GM12878 (cell line): ENCODE measurements at regions not wholly inside any gene's neighbourhood (a gene's known extent, or its start where the extent isn't known, plus 50 kb on each side); places are given as distances from the start of the nearest gene placed in this dataset.

ENCODE experiments used
- CREM ChIP-seq: IDR thresholded peaks from 2 replicates; pipeline ENCODE4 v1.6.1; 2014; ENCODE audit warnings: antibody characterized with exemption, low read depth
- DPF2 ChIP-seq: fragments of 450-650 bp; IDR thresholded peaks from 2 replicates; pipeline ENCODE4 v1.6.1; 2017; ENCODE audit warnings: mild to moderate bottlenecking
- EZH2 ChIP-seq: IDR thresholded peaks from 2 replicates; pipeline ENCODE4 v1.6.1; 2012; ENCODE audit warnings: low read depth, mild to moderate bottlenecking, control low read depth, inconsistent platforms, low read length, borderline replicate concordance; ENCODE audit not compliant: control insufficient read depth
- GATAD2B ChIP-seq: fragments of 450-650 bp; conservative IDR thresholded peaks from 2 replicates; pipeline ENCODE4 v1.6.1; 2017; ENCODE audit warnings: low read depth, mild to moderate bottlenecking, moderate library complexity
- PAX8 ChIP-seq: fragments of 450-650 bp; IDR thresholded peaks from 2 replicates; pipeline ENCODE4 v1.6.1; 2017; ENCODE audit warnings: mild to moderate bottlenecking, moderate library complexity
- POU2F2 ChIP-seq: IDR thresholded peaks from 3 replicates; pipeline ENCODE4 v1.6.1; 2011; ENCODE audit warnings: low read depth, mild to moderate bottlenecking, low read length, borderline replicate concordance
- RAD21 ChIP-seq: IDR thresholded peaks from 2 replicates; pipeline ENCODE4 v1.6.1; 2011; ENCODE audit warnings: mild to moderate bottlenecking, low read depth, low read length, moderate library complexity; ENCODE audit not compliant: insufficient read depth
- SRF ChIP-seq, 2 experiments: IDR thresholded peaks; 2 replicates each; pipeline ENCODE4 v1.6.1; 2011; ENCODE audit warnings: low read depth in 2 of 2, low read length in 2 of 2, mild to moderate bottlenecking in 1 of 2, moderate library complexity in 1 of 2
- ZSCAN29 ChIP-seq: fragments of 450-650 bp; IDR thresholded peaks from 2 replicates; pipeline ENCODE4 v1.6.1; 2017; ENCODE audit warnings: mild to moderate bottlenecking, moderate library complexity
- TF ChIP-seq, protein P1 (sequence below), 3 experiments: IDR thresholded peaks in 2 of 3; conservative IDR thresholded peaks in 1 of 3; 2 replicates each; pipeline ENCODE4 v1.5.1; 2011; ENCODE audit warnings: low read depth in 3 of 3, low read length in 3 of 3, mild to moderate bottlenecking in 3 of 3, control low read depth in 2 of 3, moderate library complexity in 2 of 3, inconsistent platforms in 1 of 3, mixed read lengths in 1 of 3; ENCODE audit not compliant: control insufficient read depth in 2 of 3, insufficient read depth in 1 of 3; ENCODE audit errors: extremely low read depth in 1 of 3
- TF ChIP-seq, protein P2 (sequence below): fragments of 150-350 bp; IDR thresholded peaks from 2 replicates; pipeline ENCODE4 v1.6.1; 2016; ENCODE audit warnings: low read depth, low read length

- TF ChIP-seq CREM (no peak), RAD21 (no peak), PAX8 (no peak), ZSCAN29 (no peak), EZH2 (no peak), POU2F2 (no peak), GATAD2B (no peak), SRF (IDR thresholded peaks at IDR 0.05; ENCODE audit: low read depth in 2 of 2, low read length in 2 of 2) (no peak), DPF2 (no peak)
- TF ChIP-seq, protein P1, sequence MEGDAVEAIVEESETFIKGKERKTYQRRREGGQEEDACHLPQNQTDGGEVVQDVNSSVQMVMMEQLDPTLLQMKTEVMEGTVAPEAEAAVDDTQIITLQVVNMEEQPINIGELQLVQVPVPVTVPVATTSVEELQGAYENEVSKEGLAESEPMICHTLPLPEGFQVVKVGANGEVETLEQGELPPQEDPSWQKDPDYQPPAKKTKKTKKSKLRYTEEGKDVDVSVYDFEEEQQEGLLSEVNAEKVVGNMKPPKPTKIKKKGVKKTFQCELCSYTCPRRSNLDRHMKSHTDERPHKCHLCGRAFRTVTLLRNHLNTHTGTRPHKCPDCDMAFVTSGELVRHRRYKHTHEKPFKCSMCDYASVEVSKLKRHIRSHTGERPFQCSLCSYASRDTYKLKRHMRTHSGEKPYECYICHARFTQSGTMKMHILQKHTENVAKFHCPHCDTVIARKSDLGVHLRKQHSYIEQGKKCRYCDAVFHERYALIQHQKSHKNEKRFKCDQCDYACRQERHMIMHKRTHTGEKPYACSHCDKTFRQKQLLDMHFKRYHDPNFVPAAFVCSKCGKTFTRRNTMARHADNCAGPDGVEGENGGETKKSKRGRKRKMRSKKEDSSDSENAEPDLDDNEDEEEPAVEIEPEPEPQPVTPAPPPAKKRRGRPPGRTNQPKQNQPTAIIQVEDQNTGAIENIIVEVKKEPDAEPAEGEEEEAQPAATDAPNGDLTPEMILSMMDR (IDR thresholded peaks at IDR 0.05 in 2 of 3, conservative IDR thresholded peaks at IDR 0.05 in 1 of 3; ENCODE audit: control insufficient read depth in 2 of 3, extremely low read depth in 1 of 3, insufficient read depth in 1 of 3, low read depth in 3 of 3, low read length in 3 of 3) = no peak
- TF ChIP-seq, protein P2, sequence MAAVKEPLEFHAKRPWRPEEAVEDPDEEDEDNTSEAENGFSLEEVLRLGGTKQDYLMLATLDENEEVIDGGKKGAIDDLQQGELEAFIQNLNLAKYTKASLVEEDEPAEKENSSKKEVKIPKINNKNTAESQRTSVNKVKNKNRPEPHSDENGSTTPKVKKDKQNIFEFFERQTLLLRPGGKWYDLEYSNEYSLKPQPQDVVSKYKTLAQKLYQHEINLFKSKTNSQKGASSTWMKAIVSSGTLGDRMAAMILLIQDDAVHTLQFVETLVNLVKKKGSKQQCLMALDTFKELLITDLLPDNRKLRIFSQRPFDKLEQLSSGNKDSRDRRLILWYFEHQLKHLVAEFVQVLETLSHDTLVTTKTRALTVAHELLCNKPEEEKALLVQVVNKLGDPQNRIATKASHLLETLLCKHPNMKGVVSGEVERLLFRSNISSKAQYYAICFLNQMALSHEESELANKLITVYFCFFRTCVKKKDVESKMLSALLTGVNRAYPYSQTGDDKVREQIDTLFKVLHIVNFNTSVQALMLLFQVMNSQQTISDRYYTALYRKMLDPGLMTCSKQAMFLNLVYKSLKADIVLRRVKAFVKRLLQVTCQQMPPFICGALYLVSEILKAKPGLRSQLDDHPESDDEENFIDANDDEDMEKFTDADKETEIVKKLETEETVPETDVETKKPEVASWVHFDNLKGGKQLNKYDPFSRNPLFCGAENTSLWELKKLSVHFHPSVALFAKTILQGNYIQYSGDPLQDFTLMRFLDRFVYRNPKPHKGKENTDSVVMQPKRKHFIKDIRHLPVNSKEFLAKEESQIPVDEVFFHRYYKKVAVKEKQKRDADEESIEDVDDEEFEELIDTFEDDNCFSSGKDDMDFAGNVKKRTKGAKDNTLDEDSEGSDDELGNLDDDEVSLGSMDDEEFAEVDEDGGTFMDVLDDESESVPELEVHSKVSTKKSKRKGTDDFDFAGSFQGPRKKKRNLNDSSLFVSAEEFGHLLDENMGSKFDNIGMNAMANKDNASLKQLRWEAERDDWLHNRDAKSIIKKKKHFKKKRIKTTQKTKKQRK = no peak
These were observed 180.3 kb upstream of the MEOX2 start for GRCh38 chr7:15866753-15867152.
